Stimulated activated CD8-positive, alpha-beta memory T cell treated with anti-CD3 and anti-CD28 coated beads, Interleukin-15, amount 100 ng/mL, for 48 hours (primary cell): ENCODE measurements at regions not wholly inside any gene's neighbourhood (a gene's known extent, or its start where the extent isn't known, plus 50 kb on each side); places are given as distances from the start of the nearest gene placed in this dataset.

Source experiments
- DNase-seq, 2 donors: peaks; one replicate each; pipeline ENCODE4 v3.0.0-alpha.2; 2020; ENCODE audit warnings: low read depth in 2 of 2

DNA sequence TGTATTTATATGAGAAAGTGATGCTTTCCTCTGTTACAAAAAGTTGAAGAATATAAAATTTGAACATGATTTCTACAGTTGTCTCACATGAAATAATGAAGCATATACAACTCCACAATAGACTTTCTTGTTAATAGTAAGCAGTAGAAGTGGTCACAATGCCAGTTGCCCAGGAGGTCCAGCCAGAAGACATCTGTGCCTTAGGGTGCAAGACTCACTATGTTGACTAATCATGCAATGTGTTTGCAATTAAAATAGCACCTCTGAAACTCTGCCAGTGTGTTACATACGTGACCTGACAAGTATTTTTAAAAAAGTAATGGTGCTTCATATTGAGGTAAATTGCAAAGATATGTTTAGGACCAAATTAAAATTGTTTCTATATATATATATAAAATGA is 547.2 kb downstream of the ETV1 start:
- DNase-seq: no peak

DNA sequence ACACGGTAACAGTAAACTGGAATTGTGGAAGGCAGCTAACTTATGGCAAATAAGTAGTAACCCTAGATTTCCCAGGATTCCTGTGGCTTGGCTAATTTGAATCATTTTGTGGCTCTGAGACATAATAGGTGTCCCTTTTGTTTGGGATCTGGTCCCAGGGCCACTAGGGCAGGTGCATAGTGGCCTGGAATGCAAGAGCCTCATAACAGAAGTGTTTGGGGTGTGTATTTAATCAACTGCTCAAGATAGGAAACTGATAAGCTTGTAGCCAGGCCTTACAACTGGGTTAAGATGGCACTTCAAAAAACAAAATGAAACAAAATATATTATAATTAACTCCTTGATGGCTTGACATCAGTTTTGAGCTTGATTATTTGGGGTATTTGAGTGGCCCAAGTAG is 541.8 kb downstream of the ETV1 start:
- no peak for DNase-seq

- no peak for DNase-seq
Observed at GRCh38 chr7:13448243-13448642, 541.2 kb downstream of the ETV1 start.

DNA sequence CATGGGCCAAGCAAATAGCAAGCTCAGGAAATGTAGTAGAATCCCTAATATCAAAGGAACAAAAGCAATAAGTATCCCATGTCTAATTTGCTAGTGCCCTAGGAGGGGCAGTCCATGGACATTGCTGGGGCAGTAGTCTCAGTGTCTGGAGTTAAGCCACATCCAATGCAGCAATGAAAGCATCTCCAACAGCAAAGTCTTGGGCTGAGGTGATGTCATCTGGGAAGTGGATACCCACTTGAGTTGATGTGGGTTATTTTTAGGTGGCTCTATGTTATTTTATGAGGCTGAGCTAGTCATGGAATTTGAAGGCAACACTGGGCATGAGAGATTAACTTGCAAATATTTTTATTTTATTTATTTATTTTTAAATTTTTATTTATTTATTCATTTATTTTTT is 540.0 kb downstream of the ETV1 start:
- no peak for DNase-seq

DNA sequence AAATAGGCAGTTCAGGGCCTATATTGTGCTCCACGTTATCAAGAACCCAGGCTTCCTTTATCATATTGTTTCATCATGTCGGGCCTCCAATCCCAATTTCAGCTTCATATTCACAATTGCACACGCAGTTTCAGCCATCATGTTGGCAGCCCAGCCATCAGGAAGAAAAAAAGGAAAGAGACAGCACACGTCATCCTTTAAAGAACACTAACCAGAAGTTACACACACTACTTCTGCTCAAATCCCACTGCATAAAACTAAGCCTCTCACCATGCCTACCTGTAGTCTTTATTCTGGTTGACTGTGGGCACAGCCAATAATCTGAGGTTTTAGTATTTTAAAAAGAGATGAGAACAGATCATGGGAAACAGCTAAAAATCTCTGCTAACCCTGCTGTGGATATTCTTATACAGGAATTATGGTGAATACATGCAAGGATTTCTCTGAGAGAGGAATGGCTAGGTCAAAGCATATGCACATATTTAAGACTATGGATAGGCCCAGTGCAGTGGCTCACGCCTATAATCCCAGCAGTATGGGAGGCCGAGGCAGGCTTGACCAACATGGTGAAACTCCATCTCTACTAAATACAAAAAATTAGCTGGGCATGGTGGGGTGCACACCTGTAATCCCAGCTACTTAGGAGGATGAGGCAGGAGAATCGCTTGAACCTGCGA is 534.4 kb downstream of the ETV1 start:
- no peak for DNase-seq

GRCh38 chr7:13457790-13458189 is 531.7 kb downstream of the ETV1 start:
- DNase-seq: no peak

DNA sequence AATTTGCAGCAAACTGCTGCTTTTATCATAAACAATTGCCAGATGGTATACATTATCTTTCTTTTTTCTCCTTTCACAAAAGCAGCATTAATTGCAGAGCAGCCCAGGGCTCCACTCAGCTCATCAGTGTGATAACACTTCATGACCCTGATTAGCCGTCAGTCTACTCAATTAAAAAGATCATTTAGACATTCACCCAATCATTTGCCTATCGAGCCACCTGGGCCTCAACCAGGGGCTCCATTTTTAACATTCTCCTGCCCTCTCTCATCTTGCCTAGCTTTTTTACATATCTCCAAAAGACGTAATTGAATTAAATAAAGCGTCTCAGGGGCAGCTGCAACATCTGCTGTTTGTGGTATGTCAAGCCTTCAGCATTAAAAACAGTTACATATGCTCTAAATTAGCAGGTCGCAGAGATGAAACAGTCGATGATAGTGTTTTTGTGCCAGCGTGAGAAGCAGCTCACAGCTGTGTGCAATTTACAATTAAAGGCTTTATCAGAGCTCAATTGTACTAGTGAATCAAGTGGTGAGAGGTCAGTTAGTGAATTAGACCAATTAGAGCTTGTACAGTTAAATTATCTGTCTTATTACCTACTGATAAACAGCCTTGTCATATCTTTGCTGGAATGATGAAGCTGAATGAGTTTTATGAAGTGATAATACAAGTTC is 522.5 kb downstream of the ETV1 start:
- no peak for DNase-seq

- no peak for DNase-seq
Observed at GRCh38 chr7:13476881-13477444, 512.5 kb downstream of the ETV1 start.

DNA sequence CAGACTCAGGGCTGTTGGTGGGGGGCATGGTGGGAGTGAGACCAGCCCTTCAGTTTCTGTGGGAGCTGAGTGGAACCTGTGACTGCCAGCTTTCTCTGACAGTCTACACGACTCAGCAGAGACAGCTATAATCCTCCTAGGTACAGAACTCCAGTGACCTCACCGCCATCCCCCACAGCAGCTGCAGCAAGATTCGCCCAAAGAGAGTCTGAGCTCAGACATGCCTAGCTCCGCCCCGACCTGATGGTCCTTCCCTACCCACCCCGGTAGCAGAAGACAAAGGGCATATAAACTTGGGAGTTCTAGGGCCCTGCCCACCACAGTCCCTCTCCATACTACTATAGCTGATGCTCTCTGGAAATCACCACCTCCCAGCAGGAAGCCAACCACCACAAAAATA is 500.1 kb downstream of the ETV1 start:
- DNase-seq: no peak

DNA sequence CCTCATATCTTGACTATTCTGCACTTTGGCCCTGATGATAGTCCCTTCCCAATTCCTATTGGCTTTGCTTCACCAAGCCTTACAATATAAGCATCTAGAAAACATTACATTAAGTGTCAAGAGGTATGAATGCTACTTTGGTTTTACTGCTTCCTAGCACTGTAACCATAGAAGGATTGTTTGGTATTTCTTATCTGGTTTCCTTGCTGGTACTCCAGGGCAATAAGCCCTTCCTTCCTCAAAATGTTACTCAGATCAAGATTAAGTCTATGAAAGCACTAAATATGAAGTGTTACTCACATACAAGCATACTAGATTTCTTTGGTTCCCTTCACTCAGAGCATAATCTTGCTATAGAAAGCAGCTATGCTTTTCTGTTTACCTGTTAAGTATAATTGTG is 492.5 kb downstream of the ETV1 start:
- no peak for DNase-seq

DNA sequence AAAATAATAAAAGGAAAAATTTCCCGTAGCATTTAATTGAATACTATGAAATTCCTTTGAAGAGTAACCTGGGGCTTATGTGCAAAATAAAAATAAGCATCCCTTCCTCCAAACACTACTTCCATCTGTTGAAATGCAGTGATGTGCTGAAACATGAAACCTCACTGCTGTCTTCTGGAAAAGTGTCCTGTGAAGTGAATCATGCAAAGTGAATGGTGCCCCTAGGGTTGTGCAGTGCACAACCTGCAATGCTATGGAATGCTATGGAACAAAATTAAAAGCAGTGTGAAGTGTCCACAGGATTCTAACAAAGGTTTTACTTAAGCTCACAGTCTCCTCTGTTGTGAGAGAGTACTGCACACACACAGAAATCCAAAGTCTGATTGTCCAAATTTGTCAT is 480.9 kb downstream of the ETV1 start:
- no peak for DNase-seq

- DNase-seq: no peak
Observed at GRCh38 chr7:13518738-13519137, 470.7 kb downstream of the ETV1 start.

- DNase-seq: no peak
Observed at GRCh38 chr7:13524076-13524475, 465.4 kb downstream of the ETV1 start.

GRCh38 chr7:13532028-13532753 is 457.3 kb downstream of the ETV1 start:
- DNase-seq: no peak

DNA sequence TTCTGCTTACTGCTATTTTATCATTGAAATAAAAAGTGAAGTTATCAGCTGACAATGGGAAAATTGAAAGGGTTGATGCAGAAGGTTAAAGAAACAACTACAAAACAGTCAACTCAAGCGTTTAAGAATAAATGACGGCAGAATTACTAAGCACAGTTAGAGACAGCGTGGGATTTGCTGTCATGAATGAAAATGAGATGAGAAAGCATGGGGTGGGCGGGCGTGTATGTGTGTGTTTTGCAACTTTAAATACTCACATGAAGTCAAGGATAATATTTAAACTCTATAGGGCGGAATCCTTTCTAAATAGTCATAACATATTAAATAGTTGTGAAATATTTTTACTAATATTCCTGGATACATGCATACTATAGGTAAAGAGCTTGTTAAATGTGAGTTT is 450.8 kb downstream of the ETV1 start:
- DNase-seq: no peak

- DNase-seq: no peak
Observed at GRCh38 chr7:13540429-13540828, 449.0 kb downstream of the ETV1 start.

DNA sequence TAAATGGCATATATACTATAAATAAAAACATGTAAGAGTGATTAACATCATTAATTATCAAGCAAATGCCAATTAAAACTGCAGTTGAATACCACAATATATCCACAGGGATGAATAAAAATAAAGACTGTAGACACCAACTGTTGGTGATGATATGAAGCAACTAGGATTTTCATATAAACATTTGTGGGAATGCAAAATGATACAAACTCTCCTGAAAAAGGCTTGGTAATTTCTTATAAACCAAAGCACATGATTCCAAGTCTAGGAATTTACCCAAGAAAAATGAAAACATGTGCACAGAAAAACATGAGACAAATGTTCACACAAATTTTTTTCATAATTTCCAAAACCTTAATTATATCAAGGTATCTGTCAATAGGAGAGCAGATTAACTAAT is 448.1 kb downstream of the ETV1 start:
- DNase-seq: no peak

DNA sequence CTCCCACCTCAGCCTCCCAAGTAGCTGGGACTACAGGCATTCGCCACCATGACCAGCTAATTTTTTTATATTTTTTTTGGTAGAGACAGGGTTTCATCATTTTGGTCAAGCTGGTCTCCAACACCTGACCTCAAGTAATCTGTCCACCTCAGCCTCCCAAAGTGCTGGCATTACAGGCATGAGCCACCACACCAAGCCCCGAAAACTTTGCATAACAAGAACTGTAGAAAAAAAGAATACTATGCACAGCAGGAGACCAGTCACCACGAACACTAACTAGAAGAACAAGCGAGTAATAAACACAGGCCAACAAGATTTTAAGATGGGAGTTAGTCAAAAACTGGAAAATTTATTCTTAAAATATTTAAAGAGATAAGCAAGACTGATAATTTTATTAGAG is 447.0 kb downstream of the ETV1 start:
- DNase-seq: no peak

- DNase-seq: no peak
Observed at GRCh38 chr7:13551503-13551902, 438.0 kb downstream of the ETV1 start.

DNA sequence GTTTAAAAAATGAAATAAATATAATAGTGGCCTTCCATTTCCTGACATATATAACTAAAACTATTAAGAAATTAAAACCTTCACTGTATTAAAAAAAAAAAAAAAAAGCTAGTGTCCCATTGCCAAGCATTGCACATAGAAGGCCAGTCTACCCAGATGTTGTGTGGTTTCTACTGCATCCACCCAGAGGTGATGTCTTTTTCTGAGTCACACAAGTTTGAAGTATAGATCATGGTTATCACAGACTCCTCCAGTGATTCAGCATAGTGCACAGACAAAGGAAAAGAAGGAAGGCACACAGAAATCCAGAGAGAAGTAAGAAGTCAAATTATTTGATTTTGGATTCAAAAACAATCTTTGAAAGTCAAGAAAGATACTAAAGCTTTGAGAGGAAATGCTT is 429.0 kb downstream of the ETV1 start:
- no peak for DNase-seq

DNA sequence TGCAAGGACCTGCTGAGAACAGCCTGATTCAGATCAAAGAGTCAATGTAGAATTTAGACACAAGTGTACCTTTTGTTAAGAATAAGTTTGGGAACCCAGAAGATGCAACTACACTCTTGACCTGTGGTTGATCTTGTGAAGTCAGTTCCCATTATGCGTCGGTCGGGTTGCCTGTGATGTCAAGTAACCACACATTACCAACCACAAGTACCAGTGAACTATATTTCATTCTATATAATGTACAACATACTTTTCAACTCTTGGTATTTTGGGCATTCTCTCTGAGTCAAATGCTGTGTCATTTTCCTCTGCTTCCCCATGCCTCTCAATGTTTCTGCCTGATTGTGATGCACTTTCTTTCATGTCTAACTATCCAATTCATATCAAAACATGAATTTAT is 426.2 kb downstream of the ETV1 start:
- DNase-seq: no peak

GRCh38 chr7:13563680-13564079 is 425.8 kb downstream of the ETV1 start:
- DNase-seq: no peak
